Neural cell (in vitro differentiated cells): ENCODE measurements at regions not wholly inside any gene's neighbourhood (a gene's known extent, or its start where the extent isn't known, plus 50 kb on each side); places are given as distances from the start of the nearest gene placed in this dataset.

ENCODE experiments used
- H2AFZ ChIP-seq: fragments of 200-600, 300-800 bp; sonication (generic), shearing (Covaris generic); 2 replicates; pipeline ENCODE4 v1.6.0; 2014; ENCODE audit warnings: low read depth, mild to moderate bottlenecking, antibody characterized with exemption, low read length, moderate library complexity
- H3F3A ChIP-seq: fragments of 200-600 bp; shearing (Covaris generic); 2 replicates; pipeline ENCODE4 v1.6.1; 2016; ENCODE audit warnings: mild to moderate bottlenecking, moderate library complexity, mixed read lengths, antibody characterized with exemption, low read length; ENCODE audit not compliant: insufficient read depth, poor library complexity, severe bottlenecking
- H3K27ac ChIP-seq: fragments of 200-600, 300-800 bp; sonication (generic), shearing (Covaris generic); 2 replicates; pipeline ENCODE4 v1.5.1; 2014; ENCODE audit warnings: mild to moderate bottlenecking, low read length, moderate library complexity
- H3K27me3 ChIP-seq: fragments of 300-800, 200-600 bp; sonication (generic), shearing (Covaris generic); 2 replicates; pipeline ENCODE4 v1.6.0; 2014; ENCODE audit warnings: mild to moderate bottlenecking, low read depth, low read length, moderate library complexity; ENCODE audit not compliant: insufficient read depth
- H3K36me3 ChIP-seq: fragments of 300-800, 200-600 bp; sonication (generic), shearing (Covaris generic); 2 replicates; pipeline ENCODE4 v1.5.1; 2014; ENCODE audit warnings: mild to moderate bottlenecking, antibody characterized with exemption, low read length, moderate library complexity; ENCODE audit not compliant: insufficient read depth
- H3K4me2 ChIP-seq: fragments of 300-800, 200-600 bp; sonication (generic), shearing (Covaris generic); 2 replicates; pipeline ENCODE4 v1.6.0; 2014; ENCODE audit warnings: mild to moderate bottlenecking, low read length
- H3K4me3 ChIP-seq: fragments of 300-800, 200-600 bp; sonication (generic), shearing (Covaris generic); 2 replicates; pipeline ENCODE4 v1.5.1; 2014; ENCODE audit warnings: mild to moderate bottlenecking, low read length, moderate library complexity
- H3K79me2 ChIP-seq: fragments of 200-600 bp; shearing (Covaris generic); replicated peaks from 2 replicates; pipeline ENCODE4 v1.6.0; 2014; ENCODE audit warnings: mild to moderate bottlenecking, low read length, moderate library complexity; ENCODE audit not compliant: insufficient read depth
- H3K9ac ChIP-seq: fragments of 300-800, 200-600 bp; sonication (generic), shearing (Covaris generic); 2 replicates; pipeline ENCODE4 v1.6.1; 2016; ENCODE audit warnings: mild to moderate bottlenecking, low read length, mixed read lengths
- H3K9me2 ChIP-seq: fragments of 200-600 bp; shearing (Covaris generic); 2 replicates; pipeline ENCODE4 v1.6.1; 2016; ENCODE audit warnings: mild to moderate bottlenecking, low read length, mixed read lengths; ENCODE audit not compliant: insufficient read depth
- H3K9me3 ChIP-seq: fragments of 200-600, 300-800 bp; sonication (generic), shearing (Covaris generic); 2 replicates; pipeline ENCODE4 v1.6.1; 2016; ENCODE audit warnings: mild to moderate bottlenecking, mixed run types, low read length, moderate library complexity, mixed read lengths
- H4K20me1 ChIP-seq: fragments of 200-600 bp; shearing (Covaris generic); 2 replicates; pipeline ENCODE4 v1.6.1; 2016; ENCODE audit warnings: mild to moderate bottlenecking, mixed run types; ENCODE audit not compliant: insufficient read depth
- EP300 ChIP-seq: fragments of 450-650 bp; conservative IDR thresholded peaks from 2 replicates; pipeline ENCODE4 v1.6.1; 2014; ENCODE audit warnings: antibody characterized with exemption, mild to moderate bottlenecking, moderate library complexity; ENCODE audit not compliant: poor library complexity, severe bottlenecking
- EZH2 ChIP-seq: fragments of 200-600, 300-800 bp; shearing (Covaris generic), sonication (generic); IDR thresholded peaks from 2 replicates; pipeline ENCODE4 v1.6.1; 2014; ENCODE audit warnings: antibody characterized with exemption, low read length, borderline replicate concordance, mild to moderate bottlenecking; ENCODE audit not compliant: insufficient read depth, poor library complexity, severe bottlenecking
- MXI1 ChIP-seq: fragments of 450-650 bp; conservative IDR thresholded peaks from 2 replicates; pipeline ENCODE4 v1.6.1; 2014; ENCODE audit warnings: antibody characterized with exemption, mild to moderate bottlenecking; ENCODE audit not compliant: poor library complexity, severe bottlenecking
- POLR2AphosphoS5 ChIP-seq: IDR thresholded peaks from 2 replicates; pipeline ENCODE4 v1.6.1; 2012
- RAD21 ChIP-seq: fragments of 450-650 bp; conservative IDR thresholded peaks from 2 replicates; pipeline ENCODE4 v1.6.1; 2014; ENCODE audit warnings: antibody characterized with exemption, mild to moderate bottlenecking, moderate library complexity
- SMC3 ChIP-seq: fragments of 450-650 bp; conservative IDR thresholded peaks from 2 replicates; pipeline ENCODE4 v1.6.1; 2014; ENCODE audit warnings: antibody characterized with exemption, mild to moderate bottlenecking, moderate library complexity; ENCODE audit not compliant: poor library complexity
- TAF1 ChIP-seq: IDR thresholded peaks from 2 replicates; pipeline ENCODE4 v1.6.1; 2012; ENCODE audit warnings: low read depth
- TF ChIP-seq, protein P1 (sequence below): fragments of 450-650 bp; IDR thresholded peaks from 2 replicates; pipeline ENCODE4 v1.5.1; 2014; ENCODE audit warnings: antibody characterized with exemption, mild to moderate bottlenecking, moderate library complexity; ENCODE audit not compliant: poor library complexity, severe bottlenecking
- TF ChIP-seq, protein P2 (sequence below): IDR thresholded peaks from 2 replicates; pipeline ENCODE4 v1.6.1; 2012; ENCODE audit warnings: borderline replicate concordance

DNA sequence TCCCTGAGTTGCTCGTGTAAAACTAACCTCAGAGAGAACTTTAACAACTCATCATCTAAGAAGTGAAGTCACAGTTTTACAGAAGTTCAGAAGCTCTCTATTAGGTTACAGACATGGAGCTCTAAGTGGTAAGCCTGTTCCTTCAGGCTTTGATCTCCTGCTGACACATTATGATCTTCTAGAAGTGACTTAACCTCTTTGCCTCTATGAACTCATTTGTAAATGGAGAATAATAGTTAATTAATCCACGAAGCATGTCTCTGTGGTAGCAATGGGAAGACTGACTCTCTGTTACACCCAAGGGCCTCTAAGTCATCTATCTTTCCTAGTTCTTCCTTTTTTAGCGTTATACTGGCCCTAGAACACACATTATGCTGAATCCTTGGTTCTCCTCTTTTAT is 157.9 kb upstream of the NRIP1 start:
- H3K4me2 ChIP-seq: no peak overlapping the region

DNA sequence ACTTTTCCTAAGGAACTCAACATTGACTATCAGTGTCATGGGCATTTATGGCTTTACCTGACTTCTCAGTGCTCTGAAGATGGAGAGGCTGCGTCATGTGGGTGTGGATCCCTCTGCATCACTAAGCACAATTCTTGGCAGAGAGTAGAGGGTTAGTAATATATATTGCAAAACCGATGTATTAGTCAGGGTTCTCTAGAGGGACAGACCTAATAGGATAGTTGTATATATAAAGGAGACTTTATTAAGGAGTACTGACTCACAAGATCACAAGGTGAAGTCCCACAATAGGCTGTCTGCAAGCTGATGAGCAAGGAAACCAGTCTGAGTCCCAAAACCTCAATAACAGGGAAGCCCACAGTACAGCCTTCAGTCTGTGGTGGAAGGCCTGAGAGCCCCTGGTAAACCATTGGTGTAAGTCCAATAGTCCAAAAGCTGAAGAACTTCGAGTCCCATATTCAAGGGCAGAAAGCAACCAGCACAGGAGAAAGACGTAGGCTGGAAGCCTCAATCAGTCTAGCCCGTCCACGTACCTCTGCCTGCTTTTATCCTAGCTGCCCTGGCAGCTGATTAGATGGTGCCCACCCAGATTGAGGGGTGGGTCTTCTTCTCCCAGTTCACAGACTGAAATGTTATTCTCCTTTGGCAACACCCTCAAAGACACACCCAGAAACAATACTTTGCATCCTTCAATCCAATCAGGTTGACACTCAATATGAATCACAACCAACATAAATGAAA is 159.7 kb upstream of the NRIP1 start:
- TF ChIP-seq POLR2AphosphoS5 (no peak), RAD21 (no peak), SMC3 (no peak), EZH2 (no peak), TAF1 (no peak), MXI1 (no peak)
- TF ChIP-seq, protein P1, sequence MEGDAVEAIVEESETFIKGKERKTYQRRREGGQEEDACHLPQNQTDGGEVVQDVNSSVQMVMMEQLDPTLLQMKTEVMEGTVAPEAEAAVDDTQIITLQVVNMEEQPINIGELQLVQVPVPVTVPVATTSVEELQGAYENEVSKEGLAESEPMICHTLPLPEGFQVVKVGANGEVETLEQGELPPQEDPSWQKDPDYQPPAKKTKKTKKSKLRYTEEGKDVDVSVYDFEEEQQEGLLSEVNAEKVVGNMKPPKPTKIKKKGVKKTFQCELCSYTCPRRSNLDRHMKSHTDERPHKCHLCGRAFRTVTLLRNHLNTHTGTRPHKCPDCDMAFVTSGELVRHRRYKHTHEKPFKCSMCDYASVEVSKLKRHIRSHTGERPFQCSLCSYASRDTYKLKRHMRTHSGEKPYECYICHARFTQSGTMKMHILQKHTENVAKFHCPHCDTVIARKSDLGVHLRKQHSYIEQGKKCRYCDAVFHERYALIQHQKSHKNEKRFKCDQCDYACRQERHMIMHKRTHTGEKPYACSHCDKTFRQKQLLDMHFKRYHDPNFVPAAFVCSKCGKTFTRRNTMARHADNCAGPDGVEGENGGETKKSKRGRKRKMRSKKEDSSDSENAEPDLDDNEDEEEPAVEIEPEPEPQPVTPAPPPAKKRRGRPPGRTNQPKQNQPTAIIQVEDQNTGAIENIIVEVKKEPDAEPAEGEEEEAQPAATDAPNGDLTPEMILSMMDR: no peak
- TF ChIP-seq, protein P2, sequence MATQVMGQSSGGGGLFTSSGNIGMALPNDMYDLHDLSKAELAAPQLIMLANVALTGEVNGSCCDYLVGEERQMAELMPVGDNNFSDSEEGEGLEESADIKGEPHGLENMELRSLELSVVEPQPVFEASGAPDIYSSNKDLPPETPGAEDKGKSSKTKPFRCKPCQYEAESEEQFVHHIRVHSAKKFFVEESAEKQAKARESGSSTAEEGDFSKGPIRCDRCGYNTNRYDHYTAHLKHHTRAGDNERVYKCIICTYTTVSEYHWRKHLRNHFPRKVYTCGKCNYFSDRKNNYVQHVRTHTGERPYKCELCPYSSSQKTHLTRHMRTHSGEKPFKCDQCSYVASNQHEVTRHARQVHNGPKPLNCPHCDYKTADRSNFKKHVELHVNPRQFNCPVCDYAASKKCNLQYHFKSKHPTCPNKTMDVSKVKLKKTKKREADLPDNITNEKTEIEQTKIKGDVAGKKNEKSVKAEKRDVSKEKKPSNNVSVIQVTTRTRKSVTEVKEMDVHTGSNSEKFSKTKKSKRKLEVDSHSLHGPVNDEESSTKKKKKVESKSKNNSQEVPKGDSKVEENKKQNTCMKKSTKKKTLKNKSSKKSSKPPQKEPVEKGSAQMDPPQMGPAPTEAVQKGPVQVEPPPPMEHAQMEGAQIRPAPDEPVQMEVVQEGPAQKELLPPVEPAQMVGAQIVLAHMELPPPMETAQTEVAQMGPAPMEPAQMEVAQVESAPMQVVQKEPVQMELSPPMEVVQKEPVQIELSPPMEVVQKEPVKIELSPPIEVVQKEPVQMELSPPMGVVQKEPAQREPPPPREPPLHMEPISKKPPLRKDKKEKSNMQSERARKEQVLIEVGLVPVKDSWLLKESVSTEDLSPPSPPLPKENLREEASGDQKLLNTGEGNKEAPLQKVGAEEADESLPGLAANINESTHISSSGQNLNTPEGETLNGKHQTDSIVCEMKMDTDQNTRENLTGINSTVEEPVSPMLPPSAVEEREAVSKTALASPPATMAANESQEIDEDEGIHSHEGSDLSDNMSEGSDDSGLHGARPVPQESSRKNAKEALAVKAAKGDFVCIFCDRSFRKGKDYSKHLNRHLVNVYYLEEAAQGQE: no peak
- Histone ChIP-seq H3K4me2 (no peak overlapping the region), H2AFZ (no peak overlapping the region), H3F3A (no peaks in the 10 kb centered on the region), H3K9ac (no peak overlapping the region), H4K20me1 (no peaks in the 10 kb centered on the region), H3K27me3 (no peaks in the 10 kb centered on the region), H3K9me3 (no peaks in the 10 kb centered on the region), H3K9me2 (no peaks in the 10 kb centered on the region), H3K36me3 (no peaks in the 10 kb centered on the region), H3K27ac (no peak overlapping the region), H3K4me3 (no peak overlapping the region), H3K79me2 (no peaks in the 10 kb centered on the region)

More for the DNA sequence above, 157.9 kb upstream of the NRIP1 start:
- H2AFZ ChIP-seq: no peak overlapping the region
- no peak overlapping the region for H3K9ac ChIP-seq
- H4K20me1 ChIP-seq: no peaks in the 10 kb centered on the region
- no peaks in the 10 kb centered on the region for H3K36me3 ChIP-seq
- H3K27ac ChIP-seq: no peak overlapping the region
- TF ChIP-seq, protein P2: no peak
- TF ChIP-seq RAD21 (no peak), POLR2AphosphoS5 (no peak), TAF1 (no peak), EP300 (no peak), MXI1 (no peak), EZH2 (no peak), SMC3 (no peak)
- TF ChIP-seq, protein P1: no peak
- H3K4me3 ChIP-seq: no peak overlapping the region
- no peaks in the 10 kb centered on the region for H3F3A ChIP-seq
- H3K9me3 ChIP-seq: no peaks in the 10 kb centered on the region
- no peaks in the 10 kb centered on the region for H3K9me2 ChIP-seq
- no peaks in the 10 kb centered on the region for H3K27me3 ChIP-seq
- no peaks in the 10 kb centered on the region for H3K79me2 ChIP-seq
